Endothelial cell of umbilical vein (primary cell): ENCODE measurements at regions not wholly inside any gene's neighbourhood (a gene's known extent, or its start where the extent isn't known, plus 50 kb on each side); places are given as distances from the start of the nearest gene placed in this dataset.

Experiments used
- BruUV-seq: library from RNA; stranded (reverse); fragments of 400-500 nt; replicated peaks from 2 replicates; lab custom pipeline; 2021; lab: Mats Ljungman, UMichigan
- CTCF ChIA-PET: fragments of 300-600, 350-600 bp; sonication (Branson Sonifier 250); formaldehyde crosslinking; loops from one replicate; lab custom pipeline; 2021; ENCODE audit warnings: antibody characterized with exemption, inconsistent platforms; lab: Charles Lee
- POLR2A ChIA-PET: fragments of 300-600, 350-600 bp; sonication (Branson Sonifier 250); formaldehyde crosslinking; loops from one replicate; lab custom pipeline; 2021; ENCODE audit warnings: antibody characterized with exemption, inconsistent platforms; lab: Charles Lee
- DNase-seq: peaks from one replicate; pipeline ENCODE4 v3.0.0-alpha.2; 2011; ENCODE audit warnings: low read depth, low spot score
- FAIRE-seq: peaks from 2 replicates; lab custom pipeline; 2011; peaks lifted over from hg19 to GRCh38; lab: Jason Lieb, UNC
- H2AFZ ChIP-seq: 2 replicates; pipeline ENCODE4 v1.6.0; 2012; ENCODE audit warnings: low read depth, low read length, control low read depth, inconsistent platforms
- H3K27ac ChIP-seq: 2 replicates; pipeline ENCODE4 v1.5.1; 2011; ENCODE audit warnings: low read depth, mild to moderate bottlenecking, control low read depth, low read length, moderate library complexity; ENCODE audit not compliant: insufficient read depth
- H3K27me3 ChIP-seq, 2 experiments: 2 replicates each; pipeline versions ENCODE4 v1.6.0 to v1.6.1; 2011; ENCODE audit warnings: low read length in 2 of 2, mixed read lengths in 1 of 2; ENCODE audit not compliant: control insufficient read depth in 2 of 2, insufficient read depth in 2 of 2
- H3K36me3 ChIP-seq, 2 experiments: 2 replicates in 1 of 2; 3 replicates in 1 of 2; pipeline ENCODE4 v1.5.1; 2011; ENCODE audit warnings: low read length in 2 of 2, mild to moderate bottlenecking in 1 of 2, moderate library complexity in 1 of 2; ENCODE audit not compliant: control insufficient read depth in 2 of 2, insufficient read depth in 2 of 2; ENCODE audit errors: extremely low read depth in 1 of 2
- H3K4me1 ChIP-seq: 3 replicates; pipeline ENCODE4 v1.5.1; 2011; ENCODE audit warnings: mild to moderate bottlenecking, low read length; ENCODE audit not compliant: control insufficient read depth, insufficient read depth; ENCODE audit errors: extremely low read depth
- H3K4me2 ChIP-seq: 2 replicates; pipeline ENCODE4 v1.6.1; 2011; ENCODE audit warnings: low read length, control low read depth, mixed read lengths; ENCODE audit not compliant: insufficient read depth
- H3K4me3 ChIP-seq, 3 experiments: fragments of 200-600 bp in 1 of 3; sonication (generic), shearing (Covaris generic) in 1 of 3; replicated peaks in 1 of 3; 2 replicates each; pipeline ENCODE4 v1.5.1; 2011 to 2016; ENCODE audit warnings: control low read depth in 3 of 3, low read length in 3 of 3, mild to moderate bottlenecking in 2 of 3, inconsistent platforms in 1 of 3, low read depth in 1 of 3, moderate library complexity in 1 of 3; ENCODE audit not compliant: insufficient read depth in 1 of 3
- H3K79me2 ChIP-seq: 2 replicates; pipeline ENCODE4 v1.6.0; 2012; ENCODE audit warnings: low read length, inconsistent platforms; ENCODE audit not compliant: control insufficient read depth, insufficient read depth
- H3K9ac ChIP-seq: replicated peaks from 2 replicates; pipeline ENCODE3; 2011; ENCODE audit warnings: low read length, control low read depth; ENCODE audit not compliant: insufficient read depth; ENCODE audit errors: extremely low read depth
- H3K9me1 ChIP-seq: replicated peaks from 3 replicates; pipeline ENCODE4 v1.6.0; 2011; ENCODE audit warnings: mild to moderate bottlenecking, low read length; ENCODE audit not compliant: control insufficient read depth, insufficient read depth; ENCODE audit errors: extremely low read depth
- H3K9me3 ChIP-seq: replicated peaks from 2 replicates; pipeline ENCODE4 v1.5.1; 2012; ENCODE audit warnings: low read length, inconsistent platforms; ENCODE audit not compliant: control insufficient read depth, insufficient read depth
- H4K20me1 ChIP-seq: replicated peaks from 2 replicates; pipeline ENCODE3; 2011; ENCODE audit warnings: mild to moderate bottlenecking, low read length; ENCODE audit not compliant: control insufficient read depth, insufficient read depth; ENCODE audit errors: extremely low read depth
- EZH2 ChIP-seq: IDR thresholded peaks from 2 replicates; pipeline ENCODE4 v1.6.1; 2012; ENCODE audit warnings: borderline replicate concordance, low read depth, mild to moderate bottlenecking, moderate library complexity, low read length, inconsistent platforms; ENCODE audit not compliant: severe bottlenecking
- FOS ChIP-seq: IDR thresholded peaks from 2 replicates; pipeline ENCODE4 v1.6.1; 2011; ENCODE audit warnings: mild to moderate bottlenecking, low read length, moderate library complexity, borderline replicate concordance; ENCODE audit not compliant: insufficient read depth
- GATA2 ChIP-seq: IDR thresholded peaks from 2 replicates; pipeline ENCODE4 v1.7.0; 2011; ENCODE audit warnings: low read depth, mild to moderate bottlenecking, moderate library complexity, mixed read lengths, low read length; ENCODE audit not compliant: insufficient read length, insufficient read depth
- JUN ChIP-seq: IDR thresholded peaks from 2 replicates; pipeline ENCODE4 v1.6.1; 2011; ENCODE audit warnings: borderline replicate concordance, low read depth; ENCODE audit not compliant: insufficient read length, insufficient read depth
- MAX ChIP-seq: IDR thresholded peaks from 2 replicates; pipeline ENCODE4 v1.6.1; 2011; ENCODE audit not compliant: insufficient read depth, insufficient read length
- MYC ChIP-seq: IDR thresholded peaks from one replicate; pipeline ENCODE4 v1.6.1; 2011; ENCODE audit warnings: mild to moderate bottlenecking, low read depth, low read length
- POLR2A ChIP-seq: IDR thresholded peaks from 2 replicates; pipeline ENCODE4 v1.6.1; 2012; ENCODE audit warnings: low read depth, mild to moderate bottlenecking, control low read depth, low read length
- POLR2AphosphoS5 ChIP-seq: IDR thresholded peaks from 2 replicates; pipeline ENCODE4 v1.6.1; 2012; ENCODE audit warnings: low read depth, mild to moderate bottlenecking, control low read depth, low read length, moderate library complexity; ENCODE audit not compliant: insufficient read depth
- dilution Hi-C: fragments of 300-500 bp; cut with MboI; formaldehyde crosslinking; loops from one replicate; pipeline ENCODE4 v1.15.0; 2019; ENCODE audit warnings: low sequenced_read_pairs; ENCODE audit not compliant: extremely low pct_ligation_motif_present
- intact Hi-C: fragments of 100-400 bp; cut with micrococcal nuclease; formaldehyde crosslinking; loops from one replicate; pipeline ENCODE4 v1.10.0; 2022
- TF ChIP-seq, protein P1 (sequence below), 2 donors: IDR thresholded peaks; 1 replicate in 1 of 2; 2 replicates in 1 of 2; pipeline ENCODE4 v1.5.1; 2011; ENCODE audit warnings: low read length in 2 of 2, mild to moderate bottlenecking in 2 of 2, moderate library complexity in 2 of 2, control low read depth in 1 of 2, inconsistent platforms in 1 of 2, low read depth in 1 of 2; ENCODE audit not compliant: insufficient read depth in 1 of 2; ENCODE audit errors: extremely low read depth in 1 of 2

DNA sequence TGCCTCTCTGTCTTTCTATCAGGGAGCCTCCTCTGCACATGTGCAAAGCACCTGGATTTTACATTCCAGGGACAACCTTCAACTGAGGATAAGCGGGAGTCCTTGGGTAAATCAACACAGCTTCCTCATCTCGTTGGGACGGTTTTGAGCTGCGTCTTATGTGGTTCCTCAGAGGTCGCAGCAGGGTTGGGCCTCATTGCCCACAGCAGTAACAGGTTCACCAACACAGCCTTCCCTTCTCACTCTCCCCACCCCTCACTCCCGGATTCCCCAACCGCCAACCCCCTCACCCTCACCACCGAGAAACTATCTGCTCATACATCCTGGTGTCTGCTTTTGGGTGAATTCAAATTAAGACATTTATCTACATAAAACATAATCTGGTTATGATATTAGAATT lies 155.8 kb upstream of the GGTLC1 start:
- ChIA-PET POLR2A (no interaction called here), CTCF (interaction anchor here (1.1 to 3.3 kb wide), 3 partner anchors 10 to 42 kb away, joined by 3 to 9 read pairs (median 8); no protein-coding TSS in a partner anchor)
- dilution Hi-C loops (no loop called here), intact Hi-C loops (loop anchor here (10.0 kb wide), 1 partner anchor 1560 kb away; no protein-coding TSS in a partner anchor)
- H2AFZ ChIP-seq: no peak overlapping the region
- no peak overlapping the region for H3K4me3 ChIP-seq
- TF ChIP-seq FOS (no peak), POLR2AphosphoS5 (no peak), POLR2A (no peak), JUN (no peak), GATA2 (no peak), MAX (no peak), EZH2 (no peak), MYC (no peak)
- TF ChIP-seq, protein P1, sequence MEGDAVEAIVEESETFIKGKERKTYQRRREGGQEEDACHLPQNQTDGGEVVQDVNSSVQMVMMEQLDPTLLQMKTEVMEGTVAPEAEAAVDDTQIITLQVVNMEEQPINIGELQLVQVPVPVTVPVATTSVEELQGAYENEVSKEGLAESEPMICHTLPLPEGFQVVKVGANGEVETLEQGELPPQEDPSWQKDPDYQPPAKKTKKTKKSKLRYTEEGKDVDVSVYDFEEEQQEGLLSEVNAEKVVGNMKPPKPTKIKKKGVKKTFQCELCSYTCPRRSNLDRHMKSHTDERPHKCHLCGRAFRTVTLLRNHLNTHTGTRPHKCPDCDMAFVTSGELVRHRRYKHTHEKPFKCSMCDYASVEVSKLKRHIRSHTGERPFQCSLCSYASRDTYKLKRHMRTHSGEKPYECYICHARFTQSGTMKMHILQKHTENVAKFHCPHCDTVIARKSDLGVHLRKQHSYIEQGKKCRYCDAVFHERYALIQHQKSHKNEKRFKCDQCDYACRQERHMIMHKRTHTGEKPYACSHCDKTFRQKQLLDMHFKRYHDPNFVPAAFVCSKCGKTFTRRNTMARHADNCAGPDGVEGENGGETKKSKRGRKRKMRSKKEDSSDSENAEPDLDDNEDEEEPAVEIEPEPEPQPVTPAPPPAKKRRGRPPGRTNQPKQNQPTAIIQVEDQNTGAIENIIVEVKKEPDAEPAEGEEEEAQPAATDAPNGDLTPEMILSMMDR (IDR thresholded peaks at IDR 0.05; ENCODE audit: extremely low read depth in 1 of 2, insufficient read depth in 1 of 2, low read depth in 1 of 2, low read length in 2 of 2): no peak
- H3K36me3 ChIP-seq: no peaks in the 10 kb centered on the region
- no peak overlapping the region for H3K27ac ChIP-seq
- H3K9ac ChIP-seq: no peak overlapping the region
- H3K4me1 ChIP-seq: no peaks in the 10 kb centered on the region
- BruUV-seq: no TSS peak
- no peak for FAIRE-seq
- no peak overlapping the region for H3K4me2 ChIP-seq
- no peaks in the 10 kb centered on the region for H3K79me2 ChIP-seq
- DNase-seq: no peak
- H3K9me1 ChIP-seq: no peaks in the 10 kb centered on the region
- no peaks in the 10 kb centered on the region for H3K9me3 ChIP-seq
- no peaks in the 10 kb centered on the region for H3K27me3 ChIP-seq
- H4K20me1 ChIP-seq: no peaks in the 10 kb centered on the region
